ENCODE measurements at regions not wholly inside any gene's neighbourhood (a gene's known extent, or its start where the extent isn't known, plus 50 kb on each side); places are given as distances from the start of the nearest gene placed in this dataset.

DNA sequence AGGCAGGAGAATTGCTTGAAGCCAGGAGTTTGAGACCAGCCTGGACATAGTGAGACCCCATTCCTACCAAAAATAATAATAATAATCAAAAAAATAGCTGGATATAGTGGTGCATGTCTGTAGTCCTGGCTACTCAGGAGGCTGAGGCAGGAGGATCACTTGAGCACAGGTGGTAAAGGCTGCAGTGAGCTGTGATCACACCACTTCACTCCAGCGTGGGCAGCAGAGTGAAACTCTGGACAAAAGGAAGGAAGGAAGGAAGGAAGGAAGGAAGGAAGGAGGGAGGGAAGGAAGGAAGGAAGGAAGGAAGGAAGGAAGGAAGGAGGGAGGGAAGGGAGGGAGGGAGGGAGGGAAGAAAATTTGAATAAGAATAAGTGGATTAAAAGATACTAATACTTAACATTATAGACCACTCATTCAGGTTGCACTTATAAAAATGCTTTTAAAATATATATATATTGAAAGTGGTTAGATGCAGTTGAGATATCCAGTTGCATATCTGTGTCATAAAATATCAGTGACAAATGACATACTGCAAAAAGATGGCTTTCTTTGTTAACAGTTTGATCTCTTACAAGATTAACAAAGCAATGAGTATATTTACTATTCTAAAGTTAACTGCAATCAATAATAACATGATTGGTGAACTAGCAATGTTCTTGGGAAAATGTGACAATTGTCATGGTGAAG is 702.4 kb downstream of the CPS1 start:
- TF ChIP-seq, protein P1, sequence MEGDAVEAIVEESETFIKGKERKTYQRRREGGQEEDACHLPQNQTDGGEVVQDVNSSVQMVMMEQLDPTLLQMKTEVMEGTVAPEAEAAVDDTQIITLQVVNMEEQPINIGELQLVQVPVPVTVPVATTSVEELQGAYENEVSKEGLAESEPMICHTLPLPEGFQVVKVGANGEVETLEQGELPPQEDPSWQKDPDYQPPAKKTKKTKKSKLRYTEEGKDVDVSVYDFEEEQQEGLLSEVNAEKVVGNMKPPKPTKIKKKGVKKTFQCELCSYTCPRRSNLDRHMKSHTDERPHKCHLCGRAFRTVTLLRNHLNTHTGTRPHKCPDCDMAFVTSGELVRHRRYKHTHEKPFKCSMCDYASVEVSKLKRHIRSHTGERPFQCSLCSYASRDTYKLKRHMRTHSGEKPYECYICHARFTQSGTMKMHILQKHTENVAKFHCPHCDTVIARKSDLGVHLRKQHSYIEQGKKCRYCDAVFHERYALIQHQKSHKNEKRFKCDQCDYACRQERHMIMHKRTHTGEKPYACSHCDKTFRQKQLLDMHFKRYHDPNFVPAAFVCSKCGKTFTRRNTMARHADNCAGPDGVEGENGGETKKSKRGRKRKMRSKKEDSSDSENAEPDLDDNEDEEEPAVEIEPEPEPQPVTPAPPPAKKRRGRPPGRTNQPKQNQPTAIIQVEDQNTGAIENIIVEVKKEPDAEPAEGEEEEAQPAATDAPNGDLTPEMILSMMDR (conservative IDR thresholded peaks at IDR 0.05; ENCODE audit: low read depth, low read length): no peak
- H3K4me3 ChIP-seq (ENCODE audit: low read depth, low read length): no peak overlapping the region
- no peak for DNase-seq (ENCODE audit: low read depth)

DNA sequence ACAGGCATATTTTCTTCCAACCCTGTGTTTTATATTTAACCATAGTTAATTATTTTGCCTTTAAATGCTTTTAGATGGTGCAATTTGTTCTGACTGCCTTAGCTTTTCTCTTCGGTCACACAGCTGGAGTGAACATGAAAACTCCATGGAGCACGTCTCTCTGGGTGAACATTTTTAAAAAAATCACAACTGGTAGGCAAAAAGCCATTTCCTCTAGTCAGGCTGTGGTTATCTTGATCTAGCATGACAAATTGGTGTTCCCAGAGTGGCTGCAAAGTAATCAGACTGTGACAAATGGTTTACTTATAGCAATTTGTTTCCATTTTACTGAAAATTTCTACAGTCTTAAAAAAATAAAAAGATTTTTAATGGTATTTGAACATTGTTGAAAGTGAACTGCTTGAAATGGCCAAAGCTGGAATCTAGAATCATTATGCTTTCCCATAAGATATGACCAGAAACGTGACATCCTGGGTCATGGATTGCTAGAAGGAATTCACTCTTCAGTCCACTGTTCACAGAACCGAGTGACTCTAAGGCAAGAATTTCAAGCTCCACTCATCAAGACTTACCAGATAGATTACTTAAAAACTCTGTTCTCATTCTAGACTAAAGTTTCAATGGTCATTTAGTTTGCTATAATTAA is 703.6 kb downstream of the CPS1 start:
- DNase-seq (ENCODE audit: low read depth): no peak
- no peak overlapping the region for H3K4me3 ChIP-seq (ENCODE audit: low read depth, low read length)
- TF ChIP-seq, protein P1 (conservative IDR thresholded peaks at IDR 0.05; ENCODE audit: low read depth, low read length): no peak

DNA sequence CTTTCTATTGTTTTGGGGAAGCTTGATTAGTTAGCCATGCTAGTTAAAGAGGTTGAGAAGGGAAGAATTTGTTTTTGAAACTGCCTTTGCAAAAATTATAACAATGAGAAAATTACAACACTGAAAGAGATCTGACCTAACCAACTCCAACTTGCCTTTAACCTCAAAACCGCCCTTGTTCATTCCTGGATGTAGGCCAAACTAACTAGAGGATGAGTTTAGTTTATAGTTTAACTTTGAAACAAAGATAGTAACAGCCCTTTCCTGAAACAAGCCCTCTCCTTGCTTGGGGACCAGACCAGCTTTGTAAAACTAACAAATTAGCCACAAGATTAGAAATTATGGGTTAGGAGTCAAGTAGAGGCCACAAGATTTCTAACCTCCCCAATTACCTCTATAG is 713.9 kb downstream of the CPS1 start:
- no peak for DNase-seq (ENCODE audit: low read depth)

DNA sequence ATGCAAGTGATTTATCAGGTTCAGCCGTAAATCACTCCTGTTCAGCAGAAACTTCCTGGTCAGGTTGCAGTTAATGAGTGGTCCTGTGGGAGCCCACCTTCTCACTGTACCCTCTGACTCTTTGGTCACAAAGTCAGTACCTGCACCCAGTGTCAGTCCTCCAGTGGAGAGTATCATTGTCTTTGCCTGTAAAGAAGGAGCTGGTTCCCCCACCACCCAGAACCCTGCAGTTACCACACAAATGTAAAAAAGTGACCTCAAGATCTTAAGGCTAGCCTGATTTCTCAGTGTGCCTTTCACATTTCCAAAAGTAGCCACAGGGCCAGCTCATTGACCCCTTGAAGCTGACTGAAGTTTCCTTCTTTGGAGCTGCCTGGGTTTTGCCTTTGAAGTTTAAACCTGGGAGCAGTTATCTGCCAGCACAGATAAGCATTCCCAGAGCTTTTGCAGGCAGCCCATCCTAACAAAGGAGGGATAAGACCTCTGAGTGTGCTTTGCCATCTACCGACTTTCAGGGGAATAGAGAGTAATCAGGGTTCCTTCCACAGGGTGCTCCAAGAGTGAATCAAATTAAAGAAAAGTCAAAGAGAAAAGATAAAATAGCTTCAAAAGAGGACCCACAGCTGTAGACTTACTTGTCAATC is 725.2 kb downstream of the CPS1 start:
- TF ChIP-seq, protein P1 (conservative IDR thresholded peaks at IDR 0.05; ENCODE audit: low read depth, low read length): no peak
- DNase-seq (ENCODE audit: low read depth): no peak

More for the DNA sequence above, 713.9 kb downstream of the CPS1 start:
- no peak overlapping the region for H3K4me3 ChIP-seq (ENCODE audit: low read depth, low read length)
- TF ChIP-seq, protein P1 (conservative IDR thresholded peaks at IDR 0.05; ENCODE audit: low read depth, low read length): no peak

DNA sequence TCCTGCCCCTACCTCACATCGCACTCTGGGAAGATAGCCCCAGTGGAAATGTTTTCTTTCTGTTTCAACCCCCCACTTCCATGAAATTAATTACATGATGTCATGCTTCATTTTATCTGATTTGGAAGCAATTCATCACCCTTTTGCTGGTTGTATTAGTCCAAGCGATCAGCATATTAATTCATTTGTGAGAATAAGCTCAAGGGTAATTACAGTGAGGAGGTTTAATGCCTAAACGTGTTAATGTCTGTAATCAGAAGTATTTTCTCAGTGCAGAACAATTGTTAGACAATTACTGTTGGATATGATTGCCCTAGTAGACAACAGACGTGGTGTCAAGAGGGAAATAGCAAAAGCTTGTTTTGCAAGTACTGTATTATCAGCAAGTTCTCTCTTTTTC is 746.3 kb downstream of the CPS1 start:
- TF ChIP-seq, protein P1 (conservative IDR thresholded peaks at IDR 0.05; ENCODE audit: low read depth, low read length): no peak
- no peak for DNase-seq (ENCODE audit: low read depth)
- H3K4me3 ChIP-seq (ENCODE audit: low read depth, low read length): no peak overlapping the region

More for the DNA sequence above, 725.2 kb downstream of the CPS1 start:
- H3K4me3 ChIP-seq (ENCODE audit: low read depth, low read length): no peak overlapping the region

DNA sequence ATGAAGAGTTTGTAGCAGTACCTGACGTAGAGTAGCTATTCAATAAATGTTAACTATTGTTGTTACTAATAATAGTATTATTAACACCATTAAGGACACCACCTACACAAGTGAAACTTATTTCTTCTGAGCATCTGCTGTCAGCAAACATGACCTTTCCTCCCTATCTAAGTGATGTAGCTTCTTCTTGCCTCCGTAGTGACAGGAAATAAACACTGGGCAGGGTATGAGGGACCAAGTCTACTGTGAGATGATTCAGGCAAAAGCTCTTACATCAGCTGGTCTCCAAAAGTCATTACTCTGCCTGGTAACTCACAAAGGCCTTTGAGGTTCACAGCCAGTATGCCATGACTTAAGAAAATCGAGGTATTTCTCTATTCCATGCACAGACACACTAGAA is 750.5 kb downstream of the CPS1 start:
- DNase-seq (ENCODE audit: low read depth): no peak
- TF ChIP-seq, protein P1 (conservative IDR thresholded peaks at IDR 0.05; ENCODE audit: low read depth, low read length): no peak
- no peak overlapping the region for H3K4me3 ChIP-seq (ENCODE audit: low read depth, low read length)
